DMS114 treated with DMSO at 0.1 percent for 48 hours (cell line): ENCODE measurements at regions not wholly inside any gene's neighbourhood (a gene's known extent, or its start where the extent isn't known, plus 50 kb on each side); places are given as distances from the start of the nearest gene placed in this dataset.

Experiments used
- DNase-seq: peaks from one replicate; lab custom pipeline; 2025; ENCODE audit not compliant: unreplicated experiment; lab: John Stamatoyannopoulos, UW

- DNase-seq: no peak
These were observed 51.8 kb upstream of the SLC16A1 start for GRCh38 chr1:113007706-113008364.

- no peak for DNase-seq
These were observed 52.3 kb upstream of the SLC16A1 start for GRCh38 chr1:113008365-113008714.

GRCh38 chr1:113012149-113012548 is 56.2 kb upstream of the SLC16A1 start:
- no peak for DNase-seq

GRCh38 chr1:113013823-113014222 is 57.8 kb upstream of the SLC16A1 start:
- no peak for DNase-seq

- no peak for DNase-seq
These were observed 58.5 kb upstream of the LRIG2 start for GRCh38 chr1:113014508-113014907.

GRCh38 chr1:113018911-113019310 is 54.1 kb upstream of the LRIG2 start:
- DNase-seq: no peak

- peak; percentile 6 for DNase-seq
These were observed 51.4 kb upstream of the LRIG2 start for GRCh38 chr1:113021430-113022085.
